ENCODE measurements at regions not wholly inside any gene's neighbourhood (a gene's known extent, or its start where the extent isn't known, plus 50 kb on each side); places are given as distances from the start of the nearest gene placed in this dataset.
"Not testable (repeated sequence)": the region's sequence is repeated elsewhere in the genome, so short reads cannot be mapped to it uniquely, and the experiment has no call there.

DNA sequence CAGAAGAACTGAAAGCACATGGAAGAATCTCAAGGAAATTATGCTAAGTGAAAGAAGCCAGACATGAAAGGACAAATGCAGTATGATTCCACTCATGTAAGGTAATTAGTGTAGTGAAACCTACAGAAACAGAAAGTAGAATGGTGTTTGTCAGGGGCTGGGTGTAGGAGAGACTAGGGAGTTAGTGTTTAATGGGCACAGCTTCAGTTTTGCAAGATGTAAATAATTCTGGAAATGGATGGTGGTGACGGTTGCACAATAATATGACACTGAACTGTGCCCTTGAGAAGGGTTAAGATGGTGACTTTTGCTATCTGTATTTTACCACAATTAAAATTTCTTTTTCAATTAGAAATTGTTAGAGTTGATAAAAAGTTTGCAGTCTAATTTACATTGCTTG, 157.3 kb upstream of the ADCY1 start:
- Mint-ChIP-seq H3K4me3 (no peak overlapping the region), H3K4me1 (peaks cover 2 to 7% of the 10 kb centered on the region in 2 donors), H3K27me3 (peaks cover 3 to 5% of the 10 kb centered on the region in 2 donors), H3K27ac (no peak overlapping the region), H3K9me3 (peaks cover 0 to 5% of the 10 kb centered on the region in 2 donors), H3K36me3 (no peaks in the 10 kb centered on the region)
- no peak for DNase-seq
- peak; percentile 39 to 61 for ATAC-seq (replicated peaks)

DNA sequence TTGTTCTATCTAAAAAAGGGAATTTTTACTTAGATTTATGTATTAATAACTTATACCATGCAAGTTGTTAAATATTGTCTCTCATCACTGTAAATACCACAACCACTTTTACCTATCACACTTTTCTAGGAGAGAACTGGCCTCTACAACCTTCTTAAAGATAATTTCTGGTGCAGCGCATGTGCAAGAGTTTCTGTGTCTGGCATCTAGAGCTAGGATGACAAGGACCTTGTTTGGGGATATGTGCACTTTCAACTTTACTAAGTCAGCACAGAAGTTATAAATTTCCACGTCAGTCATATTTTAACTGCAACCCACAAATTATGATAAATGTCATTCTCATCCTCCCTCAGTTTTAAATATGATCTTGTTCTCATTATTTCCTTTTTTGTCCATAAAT, 156.9 kb upstream of the ADCY1 start:
- H3K4me1 Mint-ChIP-seq: peaks cover 2 to 7% of the 10 kb centered on the region in 2 donors
- H3K9me3 Mint-ChIP-seq: peaks cover 0 to 3% of the 10 kb centered on the region in 2 donors
- H3K4me3 Mint-ChIP-seq: no peak overlapping the region
- peak in 1 of 2 donors; percentile 51 for ATAC-seq (replicated peaks)
- peaks cover 4 to 5% of the 10 kb centered on the region in 2 donors for H3K27me3 Mint-ChIP-seq
- DNase-seq: no peak
- H3K27ac Mint-ChIP-seq: no peak overlapping the region
- H3K36me3 Mint-ChIP-seq: no peaks in the 10 kb centered on the region

DNA sequence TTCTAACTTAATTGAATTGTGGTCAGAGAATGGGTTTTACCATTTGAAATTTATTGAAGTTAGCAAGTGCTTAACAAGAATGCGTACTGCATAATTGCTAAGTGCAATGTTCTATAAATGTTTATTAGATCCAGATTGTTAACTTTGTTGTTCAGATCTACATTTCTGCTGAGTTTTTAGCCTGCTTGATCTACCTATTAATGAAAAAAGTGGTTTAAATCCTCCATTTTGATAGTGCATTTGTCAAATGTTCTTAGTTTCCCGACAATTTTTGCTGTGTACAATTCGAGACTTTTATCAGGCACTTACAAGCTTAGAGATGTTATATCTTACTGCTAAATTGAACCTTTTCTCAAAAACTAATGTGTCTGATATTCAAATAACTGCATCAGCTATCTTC, 156.4 kb upstream of the ADCY1 start:
- H3K4me1 Mint-ChIP-seq: peaks cover 2 to 7% of the 10 kb centered on the region in 2 donors
- no peak overlapping the region for H3K4me3 Mint-ChIP-seq
- no peak for ATAC-seq (replicated peaks)
- DNase-seq: no peak
- no peaks in the 10 kb centered on the region for H3K36me3 Mint-ChIP-seq
- H3K27me3 Mint-ChIP-seq: peaks cover 5 to 7% of the 10 kb centered on the region in 2 donors
- H3K9me3 Mint-ChIP-seq: peaks cover 0 to 2% of the 10 kb centered on the region in 2 donors
- no peak overlapping the region for H3K27ac Mint-ChIP-seq

DNA sequence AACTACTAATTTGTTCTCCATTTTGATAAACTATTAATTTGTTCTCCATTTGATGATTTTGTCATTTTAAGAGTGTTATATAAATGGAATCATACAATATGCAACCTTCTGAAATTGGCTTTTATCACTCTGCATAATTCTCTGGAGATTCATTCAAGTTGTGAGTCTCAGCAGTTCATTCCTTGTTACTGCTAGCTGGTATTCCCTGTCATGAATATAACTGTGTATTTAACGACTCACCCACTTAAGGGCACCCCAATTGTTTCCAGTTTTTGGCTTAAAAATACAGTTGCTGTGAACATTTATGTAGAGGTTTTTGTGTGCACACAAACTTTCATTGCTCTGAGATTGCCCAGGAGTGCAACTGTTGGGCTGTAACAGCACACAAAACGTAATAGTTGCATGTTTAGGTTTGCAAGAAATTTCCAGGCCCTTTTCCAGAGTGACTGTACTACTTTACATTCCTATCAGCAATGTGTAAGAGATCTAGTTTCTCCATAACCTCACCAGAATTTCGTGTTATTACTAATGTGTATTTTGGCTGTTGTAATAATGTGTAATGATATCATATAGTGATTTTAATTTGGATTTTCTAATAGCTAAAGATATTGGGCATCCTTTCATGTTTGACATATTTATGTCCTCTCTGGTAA, 153.2 kb upstream of the ADCY1 start:
- Mint-ChIP-seq H3K9me3 (no peaks in the 10 kb centered on the region), H3K4me3 (no peak overlapping the region)
- no peak for ATAC-seq (replicated peaks)

DNA sequence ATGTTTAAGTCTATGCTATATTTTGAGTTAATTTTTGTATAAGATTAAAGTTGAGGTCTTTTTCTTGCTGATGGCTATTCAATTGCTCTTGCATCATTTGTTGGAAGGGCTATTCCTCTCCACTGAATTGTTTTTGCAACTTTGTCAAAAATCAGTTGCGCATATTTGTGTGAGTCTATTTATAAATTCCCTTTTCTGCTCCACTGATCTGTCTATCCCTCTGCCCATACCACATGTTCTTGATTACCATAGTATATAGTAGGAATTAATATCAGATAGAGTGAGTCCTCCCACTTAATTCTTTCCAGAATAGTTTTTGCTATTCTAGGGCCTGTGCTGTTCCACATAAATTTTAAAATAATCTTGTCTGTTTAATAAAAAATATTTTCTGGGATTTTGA, 152.4 kb upstream of the ADCY1 start:
- Mint-ChIP-seq H3K4me3 (no peak overlapping the region), H3K36me3 (no peaks in the 10 kb centered on the region), H3K4me1 (peaks cover 2 to 7% of the 10 kb centered on the region in 2 donors), H3K27me3 (peaks cover 5 to 21% of the 10 kb centered on the region in 2 donors), H3K27ac (no peak overlapping the region), H3K9me3 (no peaks in the 10 kb centered on the region)
- DNase-seq (no peak), ATAC-seq (replicated peaks) (no peak)

More for the DNA sequence above, 153.2 kb upstream of the ADCY1 start:
- no peak for DNase-seq
- peaks cover 5 to 17% of the 10 kb centered on the region in 2 donors for H3K27me3 Mint-ChIP-seq
- H3K36me3 Mint-ChIP-seq: no peaks in the 10 kb centered on the region
- H3K27ac Mint-ChIP-seq: no peak overlapping the region
- H3K4me1 Mint-ChIP-seq: peaks cover 2 to 7% of the 10 kb centered on the region in 2 donors

DNA sequence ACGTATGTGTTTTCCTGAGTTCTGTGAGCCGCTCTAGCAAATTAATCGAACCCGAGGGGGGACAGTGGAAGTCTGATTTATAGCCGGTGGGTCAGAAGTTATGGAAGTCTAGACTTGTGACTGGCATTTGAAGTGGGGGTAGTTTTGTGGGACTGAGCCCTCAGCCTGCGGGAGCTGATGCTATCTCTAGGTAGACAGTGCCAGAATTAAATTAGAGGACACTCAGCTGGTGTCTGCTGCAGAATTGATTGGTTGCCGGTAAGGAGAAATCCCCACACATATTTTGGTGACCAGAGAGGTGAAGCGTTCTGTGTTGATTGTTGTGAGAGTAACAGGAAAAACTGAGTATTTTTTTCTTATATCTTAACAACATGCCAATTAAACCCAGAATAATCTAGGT, 143.8 kb upstream of the ADCY1 start:
- H3K4me3 Mint-ChIP-seq: no peak overlapping the region
- H3K27ac Mint-ChIP-seq: no peak overlapping the region
- no peak for DNase-seq
- no peaks in the 10 kb centered on the region for H3K36me3 Mint-ChIP-seq
- ATAC-seq (replicated peaks): no peak
- peaks cover 4 to 16% of the 10 kb centered on the region in 2 donors for H3K27me3 Mint-ChIP-seq
- no peaks in the 10 kb centered on the region for H3K4me1 Mint-ChIP-seq
- no peaks in the 10 kb centered on the region for H3K9me3 Mint-ChIP-seq

DNA sequence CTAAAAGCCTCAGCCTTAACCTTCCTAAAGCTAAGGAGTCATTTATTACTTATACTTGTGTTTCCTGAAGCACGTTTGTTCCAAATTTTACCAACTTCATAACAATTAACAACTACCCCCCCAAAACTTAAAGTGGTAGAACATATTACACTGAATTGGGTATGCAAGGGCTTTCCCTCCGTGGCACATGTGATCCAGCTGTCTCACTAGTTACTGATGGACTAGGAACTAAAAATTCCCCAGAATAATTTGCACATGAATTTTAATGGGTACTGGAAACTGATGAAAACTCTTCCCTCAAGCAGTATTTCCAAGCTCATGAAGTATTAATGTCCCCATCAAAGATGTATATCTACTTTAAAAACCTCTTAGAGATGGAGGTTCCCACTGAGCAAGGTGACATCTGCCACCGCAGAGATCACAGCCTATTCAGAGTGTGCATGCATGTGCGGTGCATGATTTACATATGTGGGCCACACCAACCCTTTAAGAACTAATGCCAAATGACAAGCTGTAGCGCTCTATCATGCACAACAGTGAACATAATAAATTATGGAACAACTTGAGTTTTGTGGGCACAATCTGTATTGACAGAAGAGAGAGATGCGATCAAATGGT, 139.9 kb upstream of the ADCY1 start:
- Mint-ChIP-seq H3K4me1 (no peaks in the 10 kb centered on the region), H3K36me3 (no peaks in the 10 kb centered on the region), H3K27me3 (peaks cover 10 to 11% of the 10 kb centered on the region in 2 donors), H3K27ac (no peak overlapping the region), H3K4me3 (no peak overlapping the region), H3K9me3 (peaks cover 0 to 1% of the 10 kb centered on the region in 2 donors)
- ATAC-seq (replicated peaks): no peak
- DNase-seq: no peak

DNA sequence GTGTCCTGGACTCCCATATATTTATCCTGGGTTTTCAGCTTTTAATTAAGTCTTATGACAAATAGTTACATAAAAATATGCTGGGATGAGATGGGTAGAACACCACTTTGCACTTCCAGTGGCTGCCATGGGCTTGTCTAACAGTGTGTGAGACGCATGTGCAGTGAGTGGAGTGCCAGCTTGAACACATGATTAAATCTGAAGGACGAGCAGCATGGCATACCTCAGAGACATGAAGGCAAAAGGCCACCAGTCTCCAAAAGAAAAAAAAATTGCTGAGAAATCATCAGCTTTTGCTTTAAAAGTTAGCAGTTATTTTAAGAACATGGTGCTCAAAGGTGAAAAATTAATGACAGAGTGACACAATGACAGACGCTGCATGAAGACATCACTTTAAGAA, 139.0 kb upstream of the ADCY1 start:
- H3K9me3 Mint-ChIP-seq: peaks cover 0 to 7% of the 10 kb centered on the region in 2 donors
- H3K27me3 Mint-ChIP-seq: peaks cover 13 to 14% of the 10 kb centered on the region in 2 donors
- H3K4me1 Mint-ChIP-seq: no peaks in the 10 kb centered on the region
- no peak overlapping the region for H3K4me3 Mint-ChIP-seq
- no peaks in the 10 kb centered on the region for H3K36me3 Mint-ChIP-seq
- no peak for ATAC-seq (replicated peaks)
- no peak overlapping the region for H3K27ac Mint-ChIP-seq
- DNase-seq: no peak

DNA sequence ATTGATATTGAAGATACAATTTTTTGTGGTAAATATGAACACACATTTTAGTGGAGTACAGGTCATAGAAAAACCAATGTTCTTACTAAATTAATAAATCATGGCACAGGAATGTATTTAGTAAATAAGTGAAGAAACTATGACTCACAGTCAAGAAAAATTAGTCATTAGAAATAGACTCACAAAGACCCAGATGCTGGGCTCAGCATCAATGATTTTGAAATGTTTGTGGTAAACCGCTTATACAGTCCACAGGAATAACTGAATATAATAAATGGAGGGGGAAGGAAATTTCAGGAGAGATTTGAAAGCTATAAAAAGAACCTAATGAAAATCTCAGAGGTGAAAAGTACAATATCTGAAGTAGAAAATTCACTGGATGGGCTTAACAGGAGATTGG, 138.3 kb upstream of the ADCY1 start:
- DNase-seq: no peak
- H3K36me3 Mint-ChIP-seq: no peaks in the 10 kb centered on the region
- no peak for ATAC-seq (replicated peaks)
- H3K4me1 Mint-ChIP-seq: no peaks in the 10 kb centered on the region
- peaks cover 0 to 7% of the 10 kb centered on the region in 2 donors for H3K9me3 Mint-ChIP-seq
- H3K27me3 Mint-ChIP-seq: peaks cover 14 to 15% of the 10 kb centered on the region in 2 donors
- H3K27ac Mint-ChIP-seq: no peak overlapping the region
- H3K4me3 Mint-ChIP-seq: no peak overlapping the region

DNA sequence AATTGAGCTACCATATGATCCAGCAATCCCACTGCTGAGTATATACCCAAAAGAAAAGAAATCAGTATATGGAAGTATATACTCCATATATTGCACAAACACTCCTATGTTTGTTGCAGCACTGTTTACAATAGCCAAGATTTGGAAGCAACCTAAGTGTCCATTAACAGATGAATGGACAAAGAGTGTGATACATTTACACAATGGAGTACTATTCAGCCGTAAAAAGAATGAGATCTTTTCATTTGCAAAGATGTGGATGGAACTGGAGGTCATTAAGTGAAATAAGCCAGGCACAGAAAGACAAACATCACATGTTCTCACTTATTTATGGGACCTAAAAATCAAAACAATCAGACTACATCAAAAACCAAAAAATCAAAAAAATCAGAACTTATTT, 133.4 kb upstream of the ADCY1 start:
- not testable (repeated sequence) for DNase-seq, H3K9me3 Mint-ChIP-seq, H3K4me3 Mint-ChIP-seq

DNA sequence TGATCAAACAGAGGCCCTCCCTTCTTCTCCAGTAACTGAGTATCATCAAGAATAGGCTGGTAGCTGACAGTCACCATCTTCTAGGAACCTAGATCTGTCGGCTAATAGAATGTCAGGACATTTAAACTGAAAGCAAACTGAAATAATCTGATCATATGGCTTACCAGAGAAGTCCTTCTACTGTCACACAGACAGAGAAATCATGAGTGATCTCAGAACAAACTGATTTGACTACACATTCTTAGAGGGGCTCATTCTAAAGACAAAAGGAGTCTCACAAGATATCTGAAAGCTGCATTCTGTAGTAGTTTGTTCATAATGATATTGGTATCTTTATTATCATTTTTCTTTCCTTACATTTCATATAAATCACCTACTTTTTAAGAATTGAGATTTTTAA, 130.9 kb upstream of the ADCY1 start:
- Mint-ChIP-seq H3K27me3 (peaks cover 9 to 24% of the 10 kb centered on the region in 2 donors), H3K4me3 (no peak overlapping the region), H3K9me3 (peaks cover 9 to 14% of the 10 kb centered on the region in 2 donors), H3K27ac (no peak overlapping the region), H3K36me3 (no peaks in the 10 kb centered on the region), H3K4me1 (peaks cover 3 to 6% of the 10 kb centered on the region in 2 donors)
- ATAC-seq (replicated peaks) (peak; percentile 28 to 37), DNase-seq (no peak)

More for the DNA sequence above, 133.4 kb upstream of the ADCY1 start:
- not testable (repeated sequence) for H3K36me3 Mint-ChIP-seq; ATAC-seq (replicated peaks); H3K27ac Mint-ChIP-seq; H3K4me1 Mint-ChIP-seq
- H3K27me3 Mint-ChIP-seq: peaks cover 13 to 24% of the 10 kb centered on the region in 2 donors

DNA sequence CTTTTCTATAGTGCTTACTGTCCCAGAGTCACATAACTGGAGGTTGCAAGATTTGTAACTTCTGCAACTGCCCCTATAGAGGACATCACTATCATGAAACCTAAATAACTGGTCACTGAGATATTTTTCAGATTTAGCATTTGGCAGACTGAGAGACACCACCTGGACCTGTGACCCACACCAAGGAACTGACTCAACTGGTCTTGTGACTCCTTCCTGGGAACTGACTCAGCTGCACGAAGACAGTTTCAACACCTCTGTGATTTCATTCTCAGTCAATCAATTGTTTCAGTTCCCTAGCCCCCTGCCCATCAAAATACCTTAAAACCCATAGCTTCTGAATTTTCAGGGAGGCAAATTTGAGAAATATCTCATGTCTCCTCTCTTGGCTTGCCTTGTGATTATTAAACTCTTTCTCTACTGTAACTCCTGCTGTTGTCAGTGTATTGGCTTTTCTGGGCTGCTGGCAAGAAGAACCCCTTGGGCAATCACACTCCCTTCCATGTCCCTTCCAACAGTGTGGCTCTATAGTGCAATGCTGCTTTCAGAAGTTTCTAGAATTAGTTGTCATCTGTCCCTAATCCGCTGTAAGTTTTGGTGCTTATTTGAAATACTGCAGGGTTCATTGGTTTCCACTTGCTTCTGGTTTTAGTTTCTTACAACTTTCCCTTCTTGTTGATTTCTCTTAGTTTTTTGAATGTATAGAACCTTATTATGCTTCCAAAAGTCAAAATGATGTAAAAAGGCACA, 127.8 kb upstream of the ADCY1 start:
- H3K4me3 Mint-ChIP-seq: no peak overlapping the region
- H3K27me3 Mint-ChIP-seq: peaks cover 1 to 12% of the 10 kb centered on the region in 2 donors
- H3K27ac Mint-ChIP-seq: peak overlapping the region; percentile 34
- H3K9me3 Mint-ChIP-seq: peaks cover 3 to 14% of the 10 kb centered on the region in 2 donors
- peaks cover 3 to 6% of the 10 kb centered on the region in 2 donors for H3K4me1 Mint-ChIP-seq
- no peaks in the 10 kb centered on the region for H3K36me3 Mint-ChIP-seq
- DNase-seq (peak; percentile 18), ATAC-seq (replicated peaks) (peak; percentile 88 to 92)

DNA sequence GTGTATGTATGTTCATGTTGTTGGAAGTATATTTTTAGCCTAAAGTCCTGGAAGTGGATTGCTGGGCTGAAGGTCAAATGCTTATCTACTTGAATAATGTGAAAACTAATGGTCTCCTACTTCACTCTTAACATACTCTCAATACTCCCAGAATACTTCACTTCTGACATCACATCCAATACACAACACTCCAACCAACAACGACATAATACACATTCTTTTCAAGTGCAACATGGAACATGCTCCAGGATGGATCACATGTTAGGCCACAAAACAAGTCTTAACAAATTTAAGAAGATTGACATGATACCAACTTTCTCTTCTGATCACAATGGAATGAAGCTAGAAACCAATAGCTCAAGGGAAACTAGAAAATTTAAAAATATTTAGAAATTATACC, 126.9 kb upstream of the ADCY1 start:
- peaks cover 3 to 15% of the 10 kb centered on the region in 2 donors for H3K27me3 Mint-ChIP-seq
- H3K4me1 Mint-ChIP-seq: peaks cover 3 to 6% of the 10 kb centered on the region in 2 donors
- H3K36me3 Mint-ChIP-seq: no peaks in the 10 kb centered on the region
- no peak overlapping the region for H3K4me3 Mint-ChIP-seq
- H3K9me3 Mint-ChIP-seq: peaks cover 3 to 14% of the 10 kb centered on the region in 2 donors
- H3K27ac Mint-ChIP-seq: no peak overlapping the region
- no peak for ATAC-seq (replicated peaks)
- DNase-seq: no peak

DNA sequence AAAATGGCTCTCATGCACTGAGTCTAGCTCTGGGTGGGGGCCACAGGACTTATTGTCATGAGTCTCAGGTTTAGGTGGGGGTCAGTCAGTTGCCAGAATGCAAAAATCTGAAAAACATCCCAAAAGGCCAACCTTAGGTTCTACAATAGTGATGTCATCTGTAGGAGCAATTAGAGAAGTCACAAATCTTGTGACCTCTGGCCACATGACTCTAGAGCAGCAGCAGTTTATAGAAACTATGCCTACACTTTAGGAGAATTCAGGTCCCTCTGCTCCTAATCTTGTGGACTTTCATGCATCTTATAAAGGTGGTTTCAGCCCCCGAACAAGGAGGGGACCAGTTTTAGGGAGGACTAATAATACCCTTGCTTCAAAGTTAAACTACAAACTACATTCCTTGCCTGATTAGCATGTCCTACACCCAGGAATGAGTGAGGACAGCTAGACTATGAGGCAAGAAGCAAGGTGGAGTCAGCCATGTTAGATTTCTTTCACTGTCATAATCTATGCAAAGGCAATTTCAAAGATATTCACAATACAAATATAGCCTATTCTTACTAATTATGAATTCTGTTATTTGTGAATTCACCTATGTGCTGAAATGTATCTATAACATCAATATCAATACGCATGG, 123.5 kb upstream of the ADCY1 start:
- H3K4me3 Mint-ChIP-seq: no peak overlapping the region
- H3K27me3 Mint-ChIP-seq: peaks cover 13 to 14% of the 10 kb centered on the region in 2 donors
- DNase-seq (no peak), ATAC-seq (replicated peaks) (no peak)
- peaks cover 3 to 6% of the 10 kb centered on the region in 2 donors for H3K4me1 Mint-ChIP-seq
- H3K9me3 Mint-ChIP-seq: peaks cover 3 to 14% of the 10 kb centered on the region in 2 donors
- H3K27ac Mint-ChIP-seq: no peak overlapping the region
- no peaks in the 10 kb centered on the region for H3K36me3 Mint-ChIP-seq
